ENCODE measurements at regions not wholly inside any gene's neighbourhood (a gene's known extent, or its start where the extent isn't known, plus 50 kb on each side); places are given as distances from the start of the nearest gene placed in this dataset.
"Not testable (repeated sequence)": the region's sequence is repeated elsewhere in the genome, so short reads cannot be mapped to it uniquely, and the experiment has no call there.

- DNase-seq (ENCODE audit: low spot score): no peak
Observed at GRCh38 chr10:129055986-129056385, 411.1 kb upstream of the MGMT start.

GRCh38 chr10:129056734-129057689, 410.0 kb upstream of the MGMT start:
- no peak for DNase-seq (ENCODE audit: low spot score)

- DNase-seq (ENCODE audit: low spot score): no peak
Observed at GRCh38 chr10:129057856-129058663, 409.0 kb upstream of the MGMT start.

GRCh38 chr10:129058664-129059155, 408.3 kb upstream of the MGMT start:
- DNase-seq (ENCODE audit: low spot score): no peak

GRCh38 chr10:129059977-129060376, 407.1 kb upstream of the MGMT start:
- no peak for DNase-seq (ENCODE audit: low spot score)

- DNase-seq (ENCODE audit: low spot score): no peak
Observed at GRCh38 chr10:129063212-129063611, 403.8 kb upstream of the MGMT start.

- DNase-seq (ENCODE audit: low spot score): no peak
Observed at GRCh38 chr10:129063877-129064276, 403.2 kb upstream of the MGMT start.

- DNase-seq (ENCODE audit: low spot score): not testable (repeated sequence)
Observed at GRCh38 chr10:129066529-129066928, 400.5 kb upstream of the MGMT start.

GRCh38 chr10:129071411-129071810, 395.6 kb upstream of the MGMT start:
- DNase-seq (ENCODE audit: low spot score): not testable (repeated sequence)

- DNase-seq (ENCODE audit: low spot score): no peak
Observed at GRCh38 chr10:129074939-129075338, 392.1 kb upstream of the MGMT start.

- no peak for DNase-seq (ENCODE audit: low spot score)
Observed at GRCh38 chr10:129075508-129075907, 391.5 kb upstream of the MGMT start.

- no peak for DNase-seq (ENCODE audit: low spot score)
Observed at GRCh38 chr10:129075927-129076326, 391.1 kb upstream of the MGMT start.

- no peak for DNase-seq (ENCODE audit: low spot score)
Observed at GRCh38 chr10:129078346-129078745, 388.7 kb upstream of the MGMT start.

- no peak for DNase-seq (ENCODE audit: low spot score)
Observed at GRCh38 chr10:129078746-129079145, 388.3 kb upstream of the MGMT start.

GRCh38 chr10:129079705-129080104, 387.3 kb upstream of the MGMT start:
- no peak for DNase-seq (ENCODE audit: low spot score)

GRCh38 chr10:129085811-129086210, 381.2 kb upstream of the MGMT start:
- DNase-seq (ENCODE audit: low spot score): no peak

- DNase-seq (ENCODE audit: low spot score): no peak
Observed at GRCh38 chr10:129089341-129089740, 377.7 kb upstream of the MGMT start.

- DNase-seq (ENCODE audit: low spot score): no peak
Observed at GRCh38 chr10:129090165-129090564, 376.9 kb upstream of the MGMT start.

- DNase-seq (ENCODE audit: low spot score): no peak
Observed at GRCh38 chr10:129090618-129091366, 376.2 kb upstream of the MGMT start.

GRCh38 chr10:129093641-129094040, 373.4 kb upstream of the MGMT start:
- DNase-seq (ENCODE audit: low spot score): peak; percentile 60

GRCh38 chr10:129094233-129094632, 372.8 kb upstream of the MGMT start:
- DNase-seq (ENCODE audit: low spot score): no peak

Measured in mesenteric fat pad (tissue), 1 donor.